RCC 7860 (cell line): ENCODE measurements at regions not wholly inside any gene's neighbourhood (a gene's known extent, or its start where the extent isn't known, plus 50 kb on each side); places are given as distances from the start of the nearest gene placed in this dataset.
"Not testable (repeated sequence)": the region's sequence is repeated elsewhere in the genome, so short reads cannot be mapped to it uniquely, and the experiment has no call there.

Experiments used
- DNase-seq: peaks from one replicate; pipeline ENCODE4 v3.0.0-alpha.2; 2015; ENCODE audit warnings: low spot score
- FAIRE-seq: peaks from 2 replicates; lab custom pipeline; 2012; peaks lifted over from hg19 to GRCh38; lab: Jason Lieb, UNC

GRCh38 chr4:12409507-12410190 lies 981.0 kb upstream of the HS3ST1 start:
- peak; percentile 78 for DNase-seq
- peak; percentile 94 for FAIRE-seq

- DNase-seq (no peak), FAIRE-seq (no peak)
Measured at GRCh38 chr4:12408364-12408763, 979.7 kb upstream of the HS3ST1 start.

DNA sequence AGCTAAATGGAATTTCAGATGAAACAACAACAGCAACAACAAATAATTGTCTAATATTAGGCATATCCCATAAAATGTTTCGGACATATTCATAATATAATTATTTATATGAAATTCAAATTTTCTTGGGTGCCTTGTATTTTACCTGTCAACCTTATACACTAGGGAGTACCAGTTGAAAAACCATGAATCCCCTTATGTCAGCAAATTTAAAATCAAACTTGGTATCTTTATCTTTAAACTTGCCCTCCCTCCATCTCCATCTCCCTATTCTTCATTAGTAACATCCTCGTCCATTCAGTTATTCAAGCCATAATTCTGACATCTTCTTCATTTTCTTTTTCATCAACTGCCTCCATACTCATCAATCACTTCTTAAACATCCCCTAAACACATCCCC lies 974.5 kb upstream of the HS3ST1 start:
- FAIRE-seq = no peak
- DNase-seq = no peak

GRCh38 chr4:12399781-12400180 lies 971.1 kb upstream of the HS3ST1 start:
- DNase-seq (no peak), FAIRE-seq (no peak)

DNA sequence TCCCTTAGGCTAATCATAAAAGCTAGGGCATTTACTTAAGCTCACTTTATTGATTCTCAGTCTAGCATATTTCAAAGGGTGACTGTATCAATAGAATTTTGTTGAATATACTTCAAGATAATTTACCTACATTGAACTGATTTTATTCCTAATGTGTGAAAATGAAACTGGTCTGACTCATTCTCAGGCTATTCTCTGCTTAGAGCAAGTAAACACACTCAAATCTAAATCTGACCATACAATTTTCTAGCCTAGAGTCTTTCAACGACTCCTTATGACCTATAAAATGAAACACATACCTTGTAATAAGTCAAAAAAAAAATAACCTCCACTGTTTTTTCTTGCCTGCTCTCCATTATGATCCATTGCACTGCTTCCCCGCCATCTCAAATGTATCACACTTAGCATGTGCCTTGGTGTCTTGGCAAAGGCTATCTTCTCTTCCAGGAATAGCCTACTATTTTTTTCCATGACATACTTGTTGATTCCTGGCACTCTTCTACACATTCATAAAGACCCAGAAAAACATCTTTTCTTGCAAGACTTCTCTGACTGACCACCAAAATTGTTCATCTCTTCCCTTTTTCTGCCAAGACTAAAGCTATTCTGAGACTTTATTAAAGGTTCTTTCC lies 965.1 kb upstream of the HS3ST1 start:
- FAIRE-seq = no peak
- DNase-seq = no peak

- DNase-seq (no peak), FAIRE-seq (no peak)
Measured at GRCh38 chr4:12389604-12390003, 960.9 kb upstream of the HS3ST1 start.

- FAIRE-seq = no peak
- DNase-seq = no peak
Measured at GRCh38 chr4:12382567-12382966, 953.9 kb upstream of the HS3ST1 start.

DNA sequence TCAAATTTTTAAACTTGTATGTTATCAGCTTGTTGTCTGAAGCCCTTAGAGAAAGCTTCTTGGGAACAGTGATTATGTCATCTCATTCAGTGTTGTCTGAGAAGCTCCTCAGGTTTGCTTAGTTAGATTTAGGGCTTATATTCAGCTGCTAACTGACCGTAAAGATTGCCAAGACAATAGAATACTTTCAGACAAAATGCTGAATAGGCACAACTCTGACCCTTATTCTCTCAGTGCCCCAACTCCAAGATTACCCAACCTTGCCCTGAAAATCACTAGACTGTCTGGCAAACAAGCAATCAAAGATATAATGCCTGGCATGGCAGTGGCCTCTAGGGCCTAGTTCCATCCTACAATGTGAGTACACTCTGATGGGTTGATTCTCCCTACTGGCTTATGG lies 950.5 kb upstream of the HS3ST1 start:
- DNase-seq (no peak), FAIRE-seq (no peak)

DNA sequence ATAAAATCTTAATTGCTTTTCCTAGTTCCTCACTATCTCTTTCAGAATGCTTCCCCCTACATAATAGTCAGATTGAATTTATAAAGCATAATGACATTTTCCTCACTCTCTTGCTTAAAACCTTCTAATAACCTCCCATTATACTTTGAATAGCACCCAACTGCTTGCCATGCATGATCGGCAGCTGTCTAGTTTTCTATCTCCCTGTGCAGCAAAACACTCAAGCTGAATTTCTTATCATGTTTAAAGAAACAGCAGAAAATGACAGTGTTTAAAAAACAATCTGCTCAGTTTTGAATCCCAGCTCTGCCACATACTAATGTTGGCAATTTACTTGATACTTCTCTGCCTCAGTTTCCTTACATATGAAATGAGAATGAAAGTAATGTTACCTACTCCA lies 947.1 kb upstream of the HS3ST1 start:
- no peak for DNase-seq
- FAIRE-seq = no peak

DNA sequence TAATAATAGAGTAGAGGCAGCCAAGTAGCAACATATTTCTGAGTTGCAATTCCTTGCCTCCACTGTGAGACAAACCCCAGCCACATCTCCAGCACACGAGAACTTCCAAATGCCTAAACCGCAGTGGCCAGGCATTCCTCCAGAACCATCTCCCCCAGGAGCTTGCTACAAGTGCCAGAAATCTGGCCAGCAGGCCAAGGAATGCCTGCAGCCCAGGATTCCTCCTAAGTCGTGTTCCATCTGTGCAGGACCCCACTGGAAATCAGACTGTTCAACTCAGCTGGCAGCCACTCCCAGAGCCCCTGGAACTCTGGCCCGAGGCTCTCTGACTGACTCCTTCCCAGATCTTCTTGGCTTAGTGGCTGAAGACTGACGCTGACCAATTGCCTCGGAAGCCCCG lies 937.2 kb upstream of the HS3ST1 start:
- FAIRE-seq = not testable (repeated sequence)

GRCh38 chr4:12360391-12360790 lies 931.7 kb upstream of the HS3ST1 start:
- FAIRE-seq = no peak
- DNase-seq = no peak

More for the DNA sequence above, 937.2 kb upstream of the HS3ST1 start:
- DNase-seq = not testable (repeated sequence)

- no peak for DNase-seq
- FAIRE-seq = no peak
Measured at GRCh38 chr4:12359420-12359819, 930.7 kb upstream of the HS3ST1 start.

DNA sequence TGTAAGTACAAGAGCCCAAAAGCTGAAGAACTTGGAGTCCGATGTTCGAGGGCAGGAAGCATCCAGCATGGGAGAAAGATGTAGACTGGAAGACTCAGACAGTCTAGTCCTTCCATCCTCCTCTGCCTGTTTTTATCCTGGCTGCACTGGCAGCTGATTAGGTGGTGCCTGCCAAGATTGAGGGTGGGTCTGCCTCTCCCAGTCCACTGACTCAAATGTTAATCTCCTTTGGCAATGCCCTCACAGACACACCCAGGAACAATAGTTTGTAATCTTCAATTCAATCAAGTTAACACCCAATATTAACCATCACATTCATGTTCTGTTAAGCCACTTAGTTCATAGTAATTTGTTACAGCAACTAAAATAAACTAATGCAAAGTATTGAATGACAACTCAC lies 904.4 kb upstream of the HS3ST1 start:
- DNase-seq, FAIRE-seq: not testable (repeated sequence)

DNA sequence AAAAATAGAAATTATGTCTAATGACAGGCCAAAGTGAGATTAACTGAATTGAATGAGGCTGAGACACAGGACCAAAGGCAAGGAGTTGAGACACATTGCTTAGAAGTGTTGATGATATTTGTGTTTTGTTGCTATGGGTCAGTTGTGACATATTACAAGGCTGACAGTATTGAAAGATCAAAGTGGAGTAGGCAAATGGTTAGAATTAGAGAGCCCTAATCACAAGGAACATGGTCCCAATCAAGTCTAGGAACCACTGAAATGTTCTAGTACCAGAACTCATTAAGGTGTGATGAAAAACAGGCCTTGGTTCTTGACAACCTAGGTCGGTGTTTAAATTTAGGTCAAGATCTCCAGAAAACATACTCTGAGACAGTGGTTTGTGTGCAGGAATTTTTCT lies 896.3 kb upstream of the HS3ST1 start:
- no peak for DNase-seq
- no peak for FAIRE-seq

GRCh38 chr4:12319765-12320164 lies 891.1 kb upstream of the HS3ST1 start:
- FAIRE-seq (peak; percentile 14), DNase-seq (peak; percentile 11)

GRCh38 chr4:12304905-12305304 lies 876.2 kb upstream of the HS3ST1 start:
- no peak for FAIRE-seq
- no peak for DNase-seq

DNA sequence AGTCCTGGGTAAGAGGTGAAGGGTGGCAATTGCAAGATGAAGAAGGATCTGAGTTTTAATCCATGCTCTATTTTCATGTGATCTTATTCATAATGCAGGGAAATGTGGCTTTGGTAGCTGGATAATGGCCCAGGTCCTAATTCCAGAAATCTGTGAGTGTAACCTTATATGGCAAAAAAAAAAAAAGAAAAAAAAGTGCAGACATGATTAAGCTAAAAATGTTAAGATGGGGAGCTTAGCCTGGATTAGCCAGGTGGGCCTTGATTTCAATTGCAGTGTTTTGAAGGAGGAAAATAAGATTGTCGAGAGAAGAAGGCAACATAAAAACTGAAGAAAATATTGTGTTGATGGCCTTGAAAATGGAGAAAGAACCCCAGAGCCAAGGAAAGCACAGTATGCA lies 867.7 kb upstream of the HS3ST1 start:
- DNase-seq (no peak), FAIRE-seq (no peak)

DNA sequence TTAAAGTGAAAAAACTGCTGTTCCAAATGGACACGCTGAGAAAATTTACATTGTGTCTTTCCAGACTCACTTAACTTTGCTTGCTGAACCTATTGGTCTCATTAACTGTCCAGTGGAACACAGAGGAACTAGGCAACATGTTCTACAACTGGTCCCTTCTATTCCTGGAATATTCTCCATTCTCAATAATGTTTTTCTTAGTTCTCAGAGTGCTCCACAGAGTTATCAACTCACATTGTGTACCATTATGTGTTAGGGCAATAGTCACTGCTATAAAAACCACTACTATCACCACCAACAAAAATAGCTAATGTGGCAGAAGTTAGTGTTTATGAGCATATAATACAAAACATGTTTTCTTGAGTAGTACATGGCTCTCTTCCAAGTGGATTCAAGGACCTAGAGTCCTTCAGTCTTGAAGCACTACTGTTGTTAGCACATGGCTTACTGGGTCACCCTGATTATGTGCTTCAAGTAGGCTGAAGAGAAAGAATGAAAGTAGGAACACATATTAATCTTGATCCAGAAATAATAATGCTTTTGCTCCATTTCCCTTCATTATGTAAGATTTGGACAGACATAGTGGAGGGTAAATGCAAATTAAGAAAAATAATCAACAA lies 865.3 kb upstream of the HS3ST1 start:
- DNase-seq (no peak), FAIRE-seq (no peak)

DNA sequence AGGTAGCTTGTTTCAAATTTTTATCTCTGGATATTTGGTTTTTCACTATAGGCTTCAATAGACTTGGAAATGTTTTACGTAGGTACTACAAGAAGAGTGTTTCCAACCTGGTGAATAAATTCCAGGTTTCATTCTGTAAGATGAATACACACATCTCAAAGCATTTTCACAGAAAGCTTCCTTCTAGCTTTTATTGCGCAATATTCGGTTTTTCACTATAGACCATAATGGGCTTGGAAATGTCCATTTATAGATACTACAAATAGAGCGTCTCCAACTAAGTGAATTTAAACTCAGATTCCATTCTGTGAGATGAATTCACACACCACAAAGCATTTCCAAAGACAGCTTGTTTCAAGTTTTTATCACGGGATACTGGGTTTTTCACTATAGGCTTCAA lies 857.7 kb upstream of the HS3ST1 start:
- no peak for DNase-seq
- FAIRE-seq = no peak

DNA sequence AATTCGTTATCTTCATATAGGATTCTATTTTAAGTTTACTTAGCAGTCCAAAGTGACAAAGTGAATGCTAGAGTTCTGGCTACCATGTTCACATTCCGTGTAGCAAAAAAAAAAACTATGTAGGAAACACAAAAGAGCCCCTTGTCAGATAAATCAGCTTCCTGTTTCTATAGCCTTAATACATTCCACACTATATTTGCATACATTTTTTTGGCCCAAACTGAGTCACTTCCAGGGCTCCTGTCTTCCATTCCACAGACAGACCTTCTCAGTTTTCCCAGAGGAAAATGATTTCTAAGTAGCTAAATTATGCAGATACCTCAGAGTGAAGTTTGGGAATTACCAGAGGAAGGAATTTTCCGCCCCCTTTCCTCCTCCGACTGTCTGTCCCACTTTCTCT lies 841.9 kb upstream of the HS3ST1 start:
- DNase-seq (no peak), FAIRE-seq (no peak)

GRCh38 chr4:12265554-12265953 lies 836.9 kb upstream of the HS3ST1 start:
- DNase-seq (no peak), FAIRE-seq (no peak)

GRCh38 chr4:12260453-12260852 lies 831.8 kb upstream of the HS3ST1 start:
- DNase-seq (no peak), FAIRE-seq (no peak)
